SJCRH30 (cell line): ENCODE measurements at regions not wholly inside any gene's neighbourhood (a gene's known extent, or its start where the extent isn't known, plus 50 kb on each side); places are given as distances from the start of the nearest gene placed in this dataset.
"Not testable (repeated sequence)": the region's sequence is repeated elsewhere in the genome, so short reads cannot be mapped to it uniquely, and the experiment has no call there.

Source experiments
- DNase-seq, 2 experiments: peaks; one replicate each; pipeline ENCODE4 v3.0.0-alpha.2; 2015 to 2020
- H3K27ac ChIP-seq: fragments of 250-450 bp; sonication (Bioruptor Pico); 2 replicates; pipeline ENCODE4 v1.5.1; 2020; ENCODE audit warnings: mild to moderate bottlenecking, moderate library complexity
- H3K27me3 ChIP-seq: fragments of 250-450 bp; sonication (Bioruptor Pico); 2 replicates; pipeline ENCODE4 v1.5.1; 2020; ENCODE audit warnings: mild to moderate bottlenecking, moderate library complexity
- H3K36me3 ChIP-seq: fragments of 250-450 bp; sonication (Bioruptor Pico); 2 replicates; pipeline ENCODE4 v1.5.1; 2020; ENCODE audit warnings: mild to moderate bottlenecking, moderate library complexity
- H3K4me1 ChIP-seq: fragments of 250-450 bp; sonication (Bioruptor Pico); 2 replicates; pipeline ENCODE4 v1.5.1; 2020; ENCODE audit warnings: mild to moderate bottlenecking, moderate library complexity
- H3K4me3 ChIP-seq: fragments of 250-450 bp; sonication (Bioruptor Pico); 2 replicates; pipeline ENCODE4 v1.5.1; 2020; ENCODE audit warnings: mild to moderate bottlenecking, moderate library complexity
- H3K9me3 ChIP-seq: fragments of 250-450 bp; sonication (Bioruptor Pico); replicated peaks from 2 replicates; pipeline ENCODE4 v1.5.1; 2020; ENCODE audit warnings: mild to moderate bottlenecking, moderate library complexity

- not testable (repeated sequence) for H3K9me3 ChIP-seq, H3K4me3 ChIP-seq, H3K27me3 ChIP-seq, DNase-seq, H3K27ac ChIP-seq, H3K4me1 ChIP-seq, H3K36me3 ChIP-seq
Observed at GRCh38 chr9:39678534-39679263, 323.2 kb downstream of the SPATA31A1 start.

- not testable (repeated sequence) for H3K4me3 ChIP-seq, H3K36me3 ChIP-seq, H3K27ac ChIP-seq, H3K27me3 ChIP-seq, H3K9me3 ChIP-seq, H3K4me1 ChIP-seq, DNase-seq
Observed at GRCh38 chr9:39680694-39681401, 325.4 kb downstream of the SPATA31A1 start.

GRCh38 chr9:39728862-39729261 is 373.4 kb downstream of the SPATA31A1 start:
- not testable (repeated sequence) for H3K27me3 ChIP-seq, DNase-seq, H3K36me3 ChIP-seq, H3K4me1 ChIP-seq, H3K9me3 ChIP-seq, H3K4me3 ChIP-seq, H3K27ac ChIP-seq

GRCh38 chr9:39744898-39745297 is 389.4 kb downstream of the SPATA31A1 start:
- not testable (repeated sequence) for H3K27me3 ChIP-seq, H3K27ac ChIP-seq, H3K9me3 ChIP-seq, H3K36me3 ChIP-seq, H3K4me3 ChIP-seq, DNase-seq, H3K4me1 ChIP-seq

- not testable (repeated sequence) for H3K4me1 ChIP-seq, DNase-seq, H3K4me3 ChIP-seq, H3K27ac ChIP-seq, H3K27me3 ChIP-seq, H3K9me3 ChIP-seq, H3K36me3 ChIP-seq
Observed at GRCh38 chr9:39775570-39775969, 420.1 kb downstream of the SPATA31A1 start.

GRCh38 chr9:39791356-39791755 is 435.9 kb downstream of the SPATA31A1 start:
- not testable (repeated sequence) for H3K9me3 ChIP-seq, H3K27me3 ChIP-seq, H3K27ac ChIP-seq, H3K4me1 ChIP-seq, H3K36me3 ChIP-seq, H3K4me3 ChIP-seq
- peak in 1 of 2 experiments; percentile 78 for DNase-seq

- H3K27me3 ChIP-seq, H3K36me3 ChIP-seq, H3K4me3 ChIP-seq, H3K27ac ChIP-seq, H3K9me3 ChIP-seq, DNase-seq, H3K4me1 ChIP-seq: not testable (repeated sequence)
Observed at GRCh38 chr9:39797935-39798334, 442.5 kb downstream of the SPATA31A1 start.

- not testable (repeated sequence) for H3K4me1 ChIP-seq, DNase-seq, H3K9me3 ChIP-seq, H3K27ac ChIP-seq, H3K27me3 ChIP-seq, H3K36me3 ChIP-seq, H3K4me3 ChIP-seq
Observed at GRCh38 chr9:39799252-39799651, 443.8 kb downstream of the SPATA31A1 start.

- not testable (repeated sequence) for H3K4me1 ChIP-seq, H3K4me3 ChIP-seq, H3K36me3 ChIP-seq, DNase-seq, H3K27ac ChIP-seq, H3K27me3 ChIP-seq, H3K9me3 ChIP-seq
Observed at GRCh38 chr9:39802561-39802960, 447.1 kb downstream of the SPATA31A1 start.

GRCh38 chr9:39809401-39810226 is 454.1 kb downstream of the SPATA31A1 start:
- H3K4me1 ChIP-seq, H3K36me3 ChIP-seq, H3K9me3 ChIP-seq, H3K27me3 ChIP-seq: not testable (repeated sequence)
- Histone ChIP-seq H3K27ac (peak overlapping the region; percentile 75), H3K4me3 (peak overlapping the region; percentile 88)
- peak; percentile 62 to 68 for DNase-seq

GRCh38 chr9:39810401-39810800 is 454.9 kb downstream of the SPATA31A1 start:
- H3K4me1 ChIP-seq, H3K36me3 ChIP-seq, H3K4me3 ChIP-seq, H3K27ac ChIP-seq, H3K27me3 ChIP-seq, H3K9me3 ChIP-seq, DNase-seq: not testable (repeated sequence)

GRCh38 chr9:39811615-39812014 is 456.1 kb downstream of the SPATA31A1 start:
- not testable (repeated sequence) for H3K27me3 ChIP-seq, H3K4me3 ChIP-seq, H3K27ac ChIP-seq, H3K9me3 ChIP-seq, DNase-seq, H3K4me1 ChIP-seq, H3K36me3 ChIP-seq

GRCh38 chr9:39828457-39828856 is 473.0 kb downstream of the SPATA31A1 start:
- not testable (repeated sequence) for H3K9me3 ChIP-seq, H3K27ac ChIP-seq, H3K4me3 ChIP-seq, H3K36me3 ChIP-seq, H3K4me1 ChIP-seq, H3K27me3 ChIP-seq
- DNase-seq = peak; percentile 2 to 7
